CD14-positive monocyte (primary cell): ENCODE measurements at regions not wholly inside any gene's neighbourhood (a gene's known extent, or its start where the extent isn't known, plus 50 kb on each side); places are given as distances from the start of the nearest gene placed in this dataset.

Experiments
- DNase-seq, 3 donors: peaks; one replicate each; pipeline ENCODE4 v3.0.0-alpha.2; 2011 to 2022
- H2AFZ ChIP-seq: 2 replicates; pipeline ENCODE4 v1.6.0; 2012; ENCODE audit warnings: mild to moderate bottlenecking, low read depth, low read length, inconsistent platforms; ENCODE audit not compliant: insufficient read depth, poor library complexity, severe bottlenecking
- H3K27ac ChIP-seq, 2 donors: 1 replicate in 1 of 2; 2 replicates in 1 of 2; pipeline ENCODE4 v1.5.1; 2012 to 2013; ENCODE audit warnings: low read length in 2 of 2, control low read depth in 1 of 2, inconsistent platforms in 1 of 2, low read depth in 1 of 2, mild to moderate bottlenecking in 1 of 2
- H3K27me3 ChIP-seq, 2 donors: one replicate each; pipeline versions ENCODE4 v1.6.0 to v1.6.1; 2011 to 2013; ENCODE audit warnings: low read length in 2 of 2; ENCODE audit not compliant: control insufficient read depth in 2 of 2, insufficient read depth in 2 of 2
- H3K36me3 ChIP-seq, 2 donors: replicated peaks in 1 of 2; 1 replicate in 1 of 2; 2 replicates in 1 of 2; pipeline versions ENCODE4 v1.5.1 to v1.6.1; 2012 to 2013; ENCODE audit warnings: low read length in 2 of 2, control low read depth in 1 of 2, inconsistent platforms in 1 of 2, mild to moderate bottlenecking in 1 of 2; ENCODE audit not compliant: insufficient read depth in 2 of 2, control insufficient read depth in 1 of 2
- H3K4me1 ChIP-seq, 2 donors: 1 replicate in 1 of 2; 2 replicates in 1 of 2; pipeline versions ENCODE4 v1.5.1 to v1.6.1; 2012 to 2013; ENCODE audit warnings: low read length in 2 of 2, control low read depth in 1 of 2, inconsistent platforms in 1 of 2, mild to moderate bottlenecking in 1 of 2, moderate library complexity in 1 of 2; ENCODE audit not compliant: insufficient read depth in 2 of 2, control insufficient read depth in 1 of 2
- H3K4me2 ChIP-seq: replicated peaks from 2 replicates; pipeline ENCODE3; 2012; ENCODE audit warnings: low read length, moderate library complexity, mild to moderate bottlenecking; ENCODE audit not compliant: poor library complexity, severe bottlenecking; ENCODE audit errors: extremely low read depth
- H3K4me3 ChIP-seq, 3 experiments: fragments of 200-600 bp in 1 of 3; sonication (generic) in 1 of 3; replicated peaks in 1 of 3; 1 replicate in 2 of 3; 2 replicates in 1 of 3; pipeline ENCODE4 v1.5.1; 2011 to 2013; ENCODE audit warnings: low read length in 3 of 3, mild to moderate bottlenecking in 3 of 3, control low read depth in 2 of 3, low read depth in 2 of 3, inconsistent platforms in 1 of 3, moderate library complexity in 1 of 3
- H3K79me2 ChIP-seq: 2 replicates; pipeline ENCODE4 v1.6.0; 2012; ENCODE audit warnings: mild to moderate bottlenecking, control low read depth, inconsistent platforms, low read length, moderate library complexity; ENCODE audit not compliant: insufficient read depth
- H3K9ac ChIP-seq: 2 replicates; pipeline ENCODE4 v1.6.0; 2017; ENCODE audit warnings: low read length, mild to moderate bottlenecking; ENCODE audit not compliant: insufficient read depth, poor library complexity, severe bottlenecking
- H3K9me3 ChIP-seq, 2 donors: replicated peaks in 1 of 2; 1 replicate in 1 of 2; 2 replicates in 1 of 2; pipeline versions ENCODE4 v1.5.1 to v1.6.1; 2012 to 2013; ENCODE audit warnings: low read length in 2 of 2, control low read depth in 1 of 2; ENCODE audit not compliant: control insufficient read depth in 1 of 2, insufficient read depth in 1 of 2
- H4K20me1 ChIP-seq: 2 replicates; pipeline ENCODE4 v1.6.0; 2012; ENCODE audit warnings: mild to moderate bottlenecking, low read length, control low read depth, moderate library complexity; ENCODE audit not compliant: insufficient read depth
- H3K27ac Mint-ChIP-seq, 7 donors: one replicate each; pipeline ENCODE4 v1.8.0; 2020; ENCODE audit warnings: mild to moderate bottlenecking in 7 of 7, mixed read lengths in 7 of 7, moderate library complexity in 6 of 7, inconsistent platforms in 2 of 7
- H3K27me3 Mint-ChIP-seq, 3 donors: one replicate each; pipeline ENCODE4 v1.8.0; 2021 to 2022; ENCODE audit warnings: low read depth in 3 of 3, mild to moderate bottlenecking in 3 of 3, mixed read lengths in 3 of 3, moderate library complexity in 3 of 3, inconsistent platforms in 1 of 3
- H3K36me3 Mint-ChIP-seq, 2 donors: one replicate each; pipeline ENCODE4 v1.8.0; 2020; ENCODE audit warnings: mixed read lengths in 2 of 2, inconsistent platforms in 1 of 2, mild to moderate bottlenecking in 1 of 2
- H3K4me1 Mint-ChIP-seq: one replicate; pipeline ENCODE4 v1.8.0; 2020; ENCODE audit warnings: mild to moderate bottlenecking, mixed read lengths
- H3K4me3 Mint-ChIP-seq, 2 donors: one replicate each; pipeline ENCODE4 v1.8.0; 2020; ENCODE audit warnings: mild to moderate bottlenecking in 2 of 2, mixed read lengths in 2 of 2, moderate library complexity in 1 of 2
- H3K9me3 Mint-ChIP-seq, 7 donors: one replicate each; pipeline ENCODE4 v1.8.0; 2020 to 2022; ENCODE audit warnings: mixed read lengths in 7 of 7, mild to moderate bottlenecking in 6 of 7, moderate library complexity in 6 of 7, inconsistent platforms in 2 of 7
- CTCF ChIP-seq: fragments of 200-600 bp; IDR thresholded peaks from one replicate; pipeline ENCODE4 v1.8.0; 2022; ENCODE audit warnings: antibody characterized with exemption, mild to moderate bottlenecking
- WGBS: methylation state at CpG from one replicate; pipeline ENCODE4 v1.1.5; 2013; ENCODE audit warnings: missing lambda C conversion rate; ENCODE audit not compliant: insufficient coverage; 5-methylcytosine and 5-hydroxymethylcytosine counted together
- intact Hi-C, 2 donors: fragments of 100-400 bp; cut with micrococcal nuclease; formaldehyde crosslinking; loops; one replicate each; pipeline versions ENCODE4 v1.15.0 to v1.15.1; 2023

- H3K36me3 ChIP-seq: no peaks in the 10 kb centered on the region
- H3K9ac ChIP-seq: no peak overlapping the region
- no peak overlapping the region for H3K4me2 ChIP-seq
- Mint-ChIP-seq H3K4me1 (no peaks in the 10 kb centered on the region), H3K4me3 (peak overlapping the region in 1 of 2 donors; percentile 66), H3K27ac (no peak overlapping the region), H3K9me3 (peaks cover 5 to 22% (median 11%) of the 10 kb centered on the region in 7 donors), H3K27me3 (peaks cover 18 to 24% (median 19%) of the 10 kb centered on the region in 3 donors), H3K36me3 (no peaks in the 10 kb centered on the region)
- TF ChIP-seq CTCF: no peak
- peaks cover 0 to 7% of the 10 kb centered on the region in 2 donors for H3K27me3 ChIP-seq
- no peak for DNase-seq
- no peak overlapping the region for H3K27ac ChIP-seq
- H2AFZ ChIP-seq: no peak overlapping the region
- H4K20me1 ChIP-seq: no peaks in the 10 kb centered on the region
- H3K79me2 ChIP-seq: no peaks in the 10 kb centered on the region
- intact Hi-C loops: no loop called here
- H3K4me1 ChIP-seq: no peaks in the 10 kb centered on the region
- H3K4me3 ChIP-seq: no peak overlapping the region
- WGBS: 7% methylated on average over 56 of the region's 62 CpGs
- H3K9me3 ChIP-seq: peaks cover 0 to 5% of the 10 kb centered on the region in 2 donors
Measured at GRCh38 chr12:126191031-126191891, 1126.0 kb downstream of the AACS start.

DNA sequence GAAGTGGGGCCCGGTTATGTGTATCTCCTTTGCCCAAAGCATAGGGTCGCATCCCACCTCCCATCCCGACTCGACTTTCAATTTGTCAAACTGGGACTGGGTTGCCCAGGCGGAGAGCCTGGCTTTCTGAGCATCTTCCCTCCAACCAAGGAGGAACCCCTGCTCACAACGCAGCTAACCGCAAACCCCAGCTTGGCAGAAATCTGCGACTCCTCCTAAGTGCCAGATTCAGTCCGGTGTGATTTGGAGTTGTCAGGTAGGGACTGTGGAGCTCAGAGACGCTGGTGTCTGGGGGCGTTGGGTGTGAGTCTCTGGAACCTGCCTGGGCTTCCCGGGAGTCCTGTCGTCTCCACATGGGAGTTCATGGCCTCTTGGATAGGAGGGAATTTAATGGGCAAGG, 1126.7 kb downstream of the AACS start:
- H3K4me3 Mint-ChIP-seq: no peak overlapping the region
- Histone ChIP-seq H3K4me3 (no peak overlapping the region), H3K27ac (no peak overlapping the region), H3K27me3 (peaks cover 0 to 7% of the 10 kb centered on the region in 2 donors), H4K20me1 (no peaks in the 10 kb centered on the region), H3K36me3 (no peaks in the 10 kb centered on the region), H3K9me3 (peaks cover 0 to 5% of the 10 kb centered on the region in 2 donors), H2AFZ (no peak overlapping the region), H3K4me2 (no peak overlapping the region), H3K4me1 (no peaks in the 10 kb centered on the region), H3K9ac (no peak overlapping the region), H3K79me2 (no peaks in the 10 kb centered on the region)
- intact Hi-C loops: no loop called here
- peaks cover 19 to 24% (median 19%) of the 10 kb centered on the region in 3 donors for H3K27me3 Mint-ChIP-seq
- no peak overlapping the region for H3K27ac Mint-ChIP-seq
- peaks cover 5 to 22% (median 10%) of the 10 kb centered on the region in 7 donors for H3K9me3 Mint-ChIP-seq
- WGBS: 78% methylated on average over 7 of the region's 13 CpGs
- no peaks in the 10 kb centered on the region for H3K4me1 Mint-ChIP-seq
- no peaks in the 10 kb centered on the region for H3K36me3 Mint-ChIP-seq
- TF ChIP-seq CTCF: no peak
- no peak for DNase-seq
